CD4-positive, alpha-beta T cell treated with Interleukin-17A for 4 hours (primary cell): ENCODE measurements at regions not wholly inside any gene's neighbourhood (a gene's known extent, or its start where the extent isn't known, plus 50 kb on each side); places are given as distances from the start of the nearest gene placed in this dataset.

Experiments
- DNase-seq: peaks from one replicate; pipeline ENCODE4 v3.0.0-alpha.2; 2020; ENCODE audit warnings: mixed read lengths

DNA sequence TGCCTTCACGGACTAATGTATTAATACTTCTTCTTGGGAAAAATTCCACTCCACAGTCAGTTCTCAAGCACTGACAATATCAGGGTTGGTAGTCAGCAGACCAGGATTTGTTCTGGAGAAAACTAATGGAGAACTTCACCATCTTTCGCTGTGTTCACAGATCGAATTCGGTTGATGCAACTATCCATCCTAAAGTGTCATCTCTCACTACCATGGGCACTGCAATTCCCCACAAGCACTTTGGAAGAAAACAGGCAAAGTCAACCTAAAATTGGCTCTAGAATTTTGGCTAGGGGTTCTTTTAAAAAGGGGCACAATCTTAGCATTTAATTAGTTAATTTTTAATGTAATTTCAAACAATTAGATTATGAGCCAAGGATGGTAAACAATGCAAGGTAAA, 164.4 kb downstream of the HGF start:
- DNase-seq = no peak

DNA sequence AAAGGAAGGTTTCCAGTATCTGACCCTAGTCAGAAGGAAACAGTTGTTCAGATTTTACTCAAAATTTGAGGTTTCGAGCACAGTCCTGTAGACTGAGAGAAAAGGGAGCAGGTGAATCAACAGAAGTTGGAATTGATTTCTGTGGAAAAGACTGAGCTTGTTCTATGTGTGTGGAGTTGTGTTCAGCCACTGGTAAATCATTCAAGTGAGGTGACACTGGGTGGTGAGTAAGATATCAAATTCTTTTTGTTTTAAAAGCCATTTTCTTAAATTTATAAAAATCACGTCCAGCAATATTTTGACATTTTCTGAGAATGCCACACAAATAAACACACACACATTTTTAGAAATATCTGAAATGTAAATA, 165.1 kb downstream of the HGF start:
- DNase-seq = no peak

DNA sequence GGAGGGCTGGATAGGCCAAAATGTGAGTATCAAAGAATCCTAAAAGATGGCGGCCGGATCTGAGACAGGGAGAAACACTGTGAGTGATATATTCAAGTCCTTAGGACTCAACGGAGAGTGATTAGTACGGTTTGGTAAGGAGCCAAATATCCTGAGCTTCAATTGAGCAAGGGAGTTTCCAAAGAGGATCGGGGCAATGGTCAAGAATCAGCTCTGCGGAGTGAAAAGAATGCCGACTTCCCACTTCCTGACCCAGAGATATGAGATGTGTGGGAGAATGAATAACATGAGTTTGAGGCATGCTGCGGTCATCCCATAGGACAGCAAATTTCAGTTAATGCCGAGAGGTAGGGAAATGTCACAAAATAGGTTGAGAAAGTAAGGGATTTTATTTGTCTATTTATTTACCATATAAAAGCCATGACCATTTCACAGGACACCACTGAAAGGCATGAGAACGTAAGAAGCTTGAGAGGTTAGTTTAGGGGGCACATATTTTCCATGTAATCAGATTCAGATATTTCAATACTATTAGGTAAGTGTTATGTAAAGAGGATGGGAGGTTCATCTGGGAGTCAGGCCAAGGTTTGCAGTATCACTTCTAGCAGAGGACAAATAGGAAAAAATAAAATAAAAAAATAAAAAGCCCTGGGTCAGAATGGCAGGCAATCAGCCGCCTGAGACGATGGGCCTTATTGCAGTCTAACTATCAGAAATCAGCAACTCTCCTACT, 165.6 kb downstream of the HGF start:
- no peak for DNase-seq

DNA sequence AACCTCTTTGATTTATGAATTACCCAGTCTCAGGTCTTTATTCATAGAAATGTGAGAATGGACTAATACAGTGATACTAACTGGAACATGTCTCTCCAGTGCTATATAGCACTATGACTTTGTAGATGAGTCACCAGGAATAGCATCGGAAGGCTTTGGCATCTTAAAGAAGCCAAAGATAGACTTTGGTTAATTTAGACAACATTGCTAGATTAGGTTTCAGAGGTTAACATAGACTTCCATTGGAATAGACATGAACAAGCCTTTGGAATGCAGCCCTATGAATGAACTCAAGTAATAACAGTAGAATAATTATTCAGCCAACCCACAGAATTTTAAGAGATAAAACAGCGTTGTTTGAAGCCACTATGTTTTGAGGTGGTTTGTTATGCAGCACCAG, 169.2 kb downstream of the HGF start:
- no peak for DNase-seq

DNA sequence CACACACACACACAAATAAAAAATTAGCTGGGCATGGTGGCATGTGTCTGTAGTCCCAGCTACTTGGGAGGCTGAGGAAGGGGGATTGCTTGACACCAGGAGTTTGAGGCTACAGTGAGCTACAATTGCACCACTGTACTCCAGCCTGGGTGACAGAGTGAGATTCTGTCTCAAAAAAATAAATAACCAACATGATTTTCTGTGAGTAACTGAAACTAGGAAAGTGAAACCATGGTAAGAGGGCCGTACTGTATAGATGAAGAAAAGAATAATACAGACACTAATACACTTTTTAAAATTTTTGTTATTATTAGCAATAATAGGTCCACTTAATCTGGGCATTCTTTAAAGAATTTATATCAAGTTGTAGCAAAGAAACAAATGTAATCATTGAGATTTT, 170.9 kb downstream of the HGF start:
- DNase-seq = no peak

DNA sequence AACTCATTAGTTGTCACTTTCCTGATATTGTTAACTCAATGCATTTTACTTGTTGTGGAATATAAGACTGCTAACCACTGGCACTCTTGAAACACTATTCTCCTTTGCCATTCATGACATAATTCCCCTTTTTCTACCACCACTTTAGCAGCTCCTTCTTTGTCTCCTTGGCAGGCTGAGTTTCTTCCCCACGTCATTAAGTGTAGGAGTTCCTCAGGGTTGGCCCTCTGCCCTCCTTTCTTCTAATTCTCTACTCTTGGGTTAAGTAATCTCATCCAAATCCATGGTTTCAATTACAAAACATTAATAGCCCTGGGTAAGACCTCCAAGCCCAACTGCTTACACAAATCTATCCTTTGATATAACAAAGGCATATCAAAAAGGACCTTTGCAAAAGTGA, 175.1 kb downstream of the HGF start:
- no peak for DNase-seq

DNA sequence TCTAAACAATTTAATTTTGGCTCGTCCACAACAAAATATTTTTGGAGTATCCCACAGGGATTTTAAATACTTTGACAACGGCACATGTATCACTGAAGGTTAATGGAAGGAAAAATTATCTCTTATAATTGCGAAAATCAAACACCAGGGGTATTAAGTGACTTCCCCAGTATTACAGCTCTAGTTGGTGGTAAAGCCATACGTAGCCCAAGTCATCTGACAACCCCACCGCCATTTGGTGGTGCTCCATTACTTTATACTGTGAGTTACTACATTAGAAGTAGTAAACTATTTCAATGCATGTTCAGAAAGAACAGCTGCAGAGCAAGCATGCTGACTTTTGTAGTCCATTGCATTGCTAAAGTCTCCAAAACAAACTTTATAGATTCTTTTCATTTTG, 179.7 kb downstream of the HGF start:
- no peak for DNase-seq

DNA sequence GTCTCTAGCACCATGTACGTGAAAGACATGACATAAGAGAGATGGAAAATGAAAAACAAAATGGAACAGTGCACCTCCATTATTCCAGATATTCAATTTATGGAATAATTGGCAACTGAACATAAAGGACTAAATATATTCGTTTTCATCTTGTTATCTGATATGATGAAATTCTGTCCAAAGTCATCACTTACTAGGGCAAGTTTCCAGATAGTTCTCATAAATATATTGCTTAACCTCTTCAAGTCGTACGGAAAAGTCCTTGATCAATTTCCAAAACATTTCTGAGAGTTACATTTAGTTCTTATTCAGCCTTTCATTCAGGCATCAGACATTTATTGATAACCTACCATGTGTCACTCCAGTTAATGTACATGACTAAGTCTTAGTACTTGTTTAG, 185.2 kb downstream of the HGF start:
- no peak for DNase-seq

DNA sequence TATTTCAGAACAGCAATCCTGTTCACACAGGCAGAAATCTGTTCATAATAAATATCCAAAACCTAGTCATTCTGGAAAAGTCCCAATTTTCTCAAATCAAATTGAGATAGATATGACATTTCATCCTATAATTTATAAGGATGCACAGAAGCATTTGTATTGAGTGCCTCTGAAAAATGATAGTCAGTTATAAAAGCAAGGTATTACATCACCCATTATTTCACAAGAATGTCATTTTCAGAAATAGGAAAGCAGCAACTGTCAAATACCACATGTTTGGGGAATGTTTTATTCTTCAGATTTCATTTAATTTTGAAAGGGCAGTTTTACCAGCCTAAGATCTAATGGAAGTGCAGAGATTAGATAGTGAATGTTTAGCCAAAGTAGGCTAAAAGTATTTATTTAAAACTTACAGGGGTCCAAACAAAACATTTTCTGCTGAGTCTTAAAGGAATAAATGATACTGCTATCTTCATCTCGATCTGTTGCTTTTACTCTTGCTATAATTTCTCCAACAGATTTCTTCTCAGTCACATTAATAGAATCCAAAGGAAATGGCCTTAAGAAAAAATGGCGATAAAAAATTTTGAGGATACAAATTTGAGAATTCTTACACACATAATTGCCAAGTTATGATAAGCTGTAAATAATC, 185.8 kb downstream of the HGF start:
- no peak for DNase-seq

DNA sequence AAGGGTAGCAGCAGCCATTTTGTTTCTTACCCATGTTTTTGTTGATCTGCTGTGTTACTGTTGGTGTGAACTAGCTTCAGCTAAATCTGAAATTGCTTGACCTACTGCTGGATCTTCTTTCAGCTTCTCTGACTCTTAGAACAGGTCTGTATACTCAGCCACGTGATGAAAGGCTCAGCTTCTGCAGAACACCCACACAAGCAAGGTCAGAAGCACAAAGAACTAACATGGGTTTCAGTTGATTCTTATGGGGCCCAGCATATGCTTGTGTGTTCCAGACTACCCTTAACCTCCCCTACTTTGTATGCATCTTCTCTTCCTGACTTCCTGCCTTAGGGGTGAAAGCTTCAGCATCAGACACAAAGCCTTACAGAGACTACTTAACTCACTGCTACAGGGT, 186.8 kb downstream of the HGF start:
- DNase-seq = no peak

DNA sequence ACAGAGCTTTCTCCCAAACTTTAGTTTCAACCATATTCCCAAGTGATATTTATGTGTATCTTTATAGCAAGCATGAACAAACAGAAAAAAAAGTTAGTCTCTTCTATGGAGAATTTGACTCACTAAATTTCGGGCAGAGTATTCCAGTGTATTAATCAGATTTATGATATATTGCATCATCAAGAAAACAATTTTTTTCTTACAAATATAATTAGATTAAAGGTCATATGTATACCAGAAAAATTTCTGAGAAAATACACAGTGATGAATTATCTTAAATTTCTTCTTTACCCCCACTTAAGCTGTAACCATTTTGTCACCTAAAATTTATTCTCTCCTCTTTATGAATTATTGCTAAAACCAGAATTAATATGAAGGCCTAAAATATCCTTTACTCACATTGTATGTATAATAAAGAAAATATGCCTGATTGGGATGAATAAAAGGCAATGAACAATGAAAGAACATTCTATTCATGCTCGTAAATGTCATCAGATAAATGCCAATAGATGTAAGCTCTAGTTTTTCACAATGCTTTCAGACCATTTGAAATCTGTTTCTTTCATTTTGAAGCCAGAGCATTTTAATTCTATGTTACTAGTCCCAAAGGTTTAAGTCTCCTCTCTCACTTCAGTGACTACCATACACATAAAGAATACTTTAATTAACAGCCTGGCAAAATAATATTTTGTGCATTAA, 192.1 kb downstream of the HGF start:
- no peak for DNase-seq

DNA sequence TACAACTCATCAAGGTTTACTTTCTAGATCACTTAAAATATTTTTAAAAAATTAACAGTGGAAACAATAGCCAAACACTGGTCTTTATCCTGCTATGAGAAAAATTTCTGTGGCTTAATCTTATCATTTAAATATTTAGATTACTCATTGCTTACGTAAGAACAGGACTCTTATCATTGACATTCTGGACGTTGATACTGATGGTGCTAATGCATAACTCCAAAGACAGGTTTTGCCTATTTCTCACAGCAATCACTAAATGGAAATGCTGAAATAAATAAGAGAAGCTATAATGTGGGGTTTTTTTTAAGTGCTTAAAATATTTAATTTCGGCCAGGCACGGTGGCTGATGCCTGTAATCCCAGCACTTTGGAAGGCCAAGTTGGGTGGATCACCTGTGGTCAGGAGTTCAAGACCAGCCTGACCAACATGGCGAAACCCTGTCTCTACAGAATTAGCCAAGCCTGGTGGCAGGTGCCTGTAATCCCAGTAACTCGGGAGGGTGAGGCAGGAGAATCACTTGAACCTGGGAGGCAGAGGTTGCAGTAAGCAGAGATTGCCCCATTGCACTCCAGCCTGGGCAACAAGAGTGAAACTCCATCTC, 195.0 kb downstream of the HGF start:
- DNase-seq = no peak

DNA sequence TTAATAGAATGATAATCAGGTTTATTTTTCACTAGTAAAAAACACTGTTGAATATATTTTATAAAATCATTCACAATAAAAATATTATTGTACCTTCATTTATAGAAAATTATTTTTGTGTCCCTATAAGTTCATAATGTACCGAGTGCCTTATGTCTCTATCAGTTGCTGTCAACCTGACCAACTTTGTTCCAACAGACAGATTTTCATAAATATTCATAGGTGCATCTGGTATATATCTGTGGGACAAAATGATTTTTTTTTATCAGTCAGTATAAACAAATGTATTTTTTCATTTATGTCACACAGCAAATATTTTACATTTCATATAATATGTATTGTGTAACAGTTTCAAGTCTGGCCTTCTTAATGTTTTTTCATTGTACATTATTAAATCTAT, 195.9 kb downstream of the HGF start:
- no peak for DNase-seq

DNA sequence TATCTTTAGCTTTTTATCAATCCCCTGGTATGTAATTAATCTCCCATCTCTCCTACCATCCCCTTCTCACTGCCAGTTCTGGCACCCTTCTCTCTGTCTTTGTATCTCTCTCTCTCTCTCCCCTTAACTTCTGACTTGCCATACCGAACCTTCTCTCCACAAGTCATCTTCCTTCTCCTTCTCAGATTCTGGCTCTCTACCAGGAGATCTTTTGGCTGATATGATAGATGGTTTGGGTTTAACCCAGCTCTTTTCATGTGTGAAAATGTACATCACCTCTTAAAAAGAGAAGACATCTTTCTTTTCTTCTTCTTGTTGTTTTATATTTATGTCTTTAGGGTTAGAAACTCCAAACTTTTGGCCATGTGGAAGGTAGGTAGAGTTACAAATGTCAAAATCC, 196.7 kb downstream of the HGF start:
- DNase-seq = no peak

DNA sequence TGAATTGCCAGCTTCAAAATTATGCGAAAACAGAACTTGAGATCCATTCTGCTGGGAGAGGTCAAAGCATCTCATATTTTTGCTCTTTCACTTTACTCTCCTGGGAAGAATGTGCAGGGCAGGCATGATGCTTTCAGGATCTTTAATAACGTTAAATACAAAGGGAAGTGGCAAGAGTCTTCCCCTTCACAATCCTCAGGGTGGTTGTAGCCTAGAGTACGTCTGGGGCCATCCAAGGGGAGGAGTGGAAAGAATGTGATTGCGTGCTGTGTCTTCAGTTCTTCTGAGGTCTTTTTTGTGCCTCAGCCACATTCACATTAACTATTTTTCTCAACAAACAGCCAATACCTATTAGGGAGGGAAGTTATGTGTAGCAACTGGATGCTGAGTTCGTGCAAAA, 207.3 kb downstream of the HGF start:
- DNase-seq = no peak

DNA sequence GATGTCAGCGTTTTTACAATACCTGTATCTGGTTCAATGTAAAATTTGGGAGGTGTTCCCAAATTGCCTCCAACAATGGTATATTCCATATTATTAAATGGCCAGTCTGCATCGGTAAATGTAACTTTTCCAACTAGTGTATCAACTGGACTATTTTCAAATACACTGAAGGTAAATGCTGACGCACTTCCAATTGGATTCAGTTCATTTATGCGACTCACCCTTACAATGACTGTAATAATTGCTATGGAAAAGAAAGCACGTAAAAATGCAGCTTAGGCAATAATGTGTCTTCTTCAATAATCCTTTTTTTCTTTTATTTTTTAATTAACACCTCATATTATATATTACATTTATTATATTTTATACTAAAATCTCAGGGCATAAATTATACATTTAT, 209.1 kb downstream of the HGF start:
- no peak for DNase-seq

DNA sequence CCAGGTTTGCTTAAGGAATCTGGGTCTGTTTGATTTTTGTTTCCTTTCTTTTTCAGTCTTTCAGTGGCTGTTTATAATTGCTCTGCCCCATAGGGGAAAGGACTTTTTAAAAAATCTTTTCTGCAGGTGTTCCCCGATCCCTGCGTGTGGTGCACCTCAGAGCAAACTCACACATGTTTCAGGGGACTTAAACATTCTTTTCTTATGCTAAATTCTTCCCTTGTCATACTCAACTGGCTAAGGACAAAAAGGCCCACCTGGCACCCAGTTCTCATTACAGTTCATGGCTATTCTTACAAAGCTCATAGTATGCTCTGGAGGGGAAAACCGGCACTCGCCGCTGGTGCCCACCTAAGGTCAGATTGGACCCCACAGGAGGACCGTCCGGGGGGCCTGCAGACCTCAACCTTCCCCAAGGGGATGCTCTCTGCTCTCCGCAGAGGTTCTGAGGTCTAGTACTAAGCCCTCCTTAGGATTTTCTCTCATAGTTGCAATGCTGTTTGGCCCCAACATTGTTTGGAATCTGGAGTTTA, 220.3 kb downstream of the HGF start:
- no peak for DNase-seq

DNA sequence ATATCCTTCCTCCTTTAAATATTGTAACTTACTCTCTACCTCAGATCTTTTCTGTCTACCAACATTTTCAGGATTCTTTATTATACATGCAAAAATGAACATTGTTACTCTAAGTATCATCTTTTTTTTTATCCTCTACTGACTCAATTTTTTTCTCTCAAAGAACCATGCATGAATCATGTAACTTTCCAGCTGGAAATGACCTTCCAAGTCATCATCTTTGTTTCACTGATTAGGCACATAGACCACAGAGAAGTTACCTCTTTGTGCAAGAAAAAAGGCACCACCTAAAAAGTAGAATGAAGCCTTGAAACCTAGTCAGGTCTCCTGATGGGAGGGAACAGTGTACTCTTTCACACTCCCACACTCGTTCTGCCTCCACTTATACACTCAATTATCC, 234.9 kb downstream of the HGF start:
- no peak for DNase-seq

DNA sequence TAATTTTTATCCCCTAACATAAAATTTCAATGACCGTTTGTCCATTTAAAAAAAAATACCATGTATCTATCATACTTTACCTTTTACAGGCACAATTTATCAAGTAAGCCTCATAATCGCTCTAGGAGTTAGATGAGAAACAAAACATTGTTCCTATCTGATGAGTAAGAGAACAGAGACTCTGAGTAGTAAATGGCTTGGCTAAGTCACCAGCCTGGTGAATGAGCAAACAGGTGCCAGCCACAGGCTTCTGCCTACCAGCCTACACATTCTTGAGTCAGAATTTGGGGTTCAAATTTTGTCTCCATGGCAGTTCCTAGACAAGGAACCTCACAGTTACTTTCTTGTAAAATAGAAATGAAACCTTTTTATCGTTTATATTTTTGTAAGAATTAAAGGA, 235.4 kb downstream of the HGF start:
- no peak for DNase-seq

DNA sequence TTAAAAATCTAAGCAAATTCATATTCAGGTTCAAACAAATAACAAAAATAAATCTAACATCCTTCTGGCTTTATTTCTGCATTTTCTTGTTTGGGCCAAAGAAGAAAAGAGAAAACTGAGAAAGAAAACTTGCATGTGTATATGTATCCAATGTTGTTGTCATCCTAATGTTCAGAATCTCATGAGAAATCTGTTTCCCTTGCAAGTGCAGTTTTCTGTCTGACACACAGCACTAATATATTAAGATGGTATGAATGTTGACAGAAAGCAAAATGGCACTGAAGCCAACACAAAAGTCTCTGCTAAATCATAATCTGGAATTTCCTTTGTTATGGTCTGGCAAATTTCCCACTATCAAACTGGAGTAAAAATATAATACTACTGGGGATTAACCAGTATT, 235.9 kb downstream of the HGF start:
- DNase-seq = no peak

DNA sequence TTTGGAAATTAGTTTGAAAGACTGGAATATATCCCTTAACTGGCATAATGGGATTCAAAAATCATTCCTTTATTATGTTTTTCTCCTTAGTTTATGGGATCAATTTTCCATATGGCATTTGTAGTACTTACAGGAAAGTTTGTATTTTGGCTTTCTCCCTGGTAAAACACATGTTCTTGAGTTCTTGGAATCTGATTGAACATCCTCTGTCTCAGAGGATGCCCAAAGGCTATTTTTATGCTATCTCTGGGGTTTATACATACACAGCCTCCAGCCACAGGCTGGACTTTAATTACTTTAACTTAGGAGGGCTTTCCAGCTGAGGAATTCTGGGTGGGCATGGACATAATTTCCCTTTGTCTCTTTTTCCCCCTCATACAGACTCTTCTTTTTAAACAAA, 236.4 kb downstream of the HGF start:
- DNase-seq = no peak

DNA sequence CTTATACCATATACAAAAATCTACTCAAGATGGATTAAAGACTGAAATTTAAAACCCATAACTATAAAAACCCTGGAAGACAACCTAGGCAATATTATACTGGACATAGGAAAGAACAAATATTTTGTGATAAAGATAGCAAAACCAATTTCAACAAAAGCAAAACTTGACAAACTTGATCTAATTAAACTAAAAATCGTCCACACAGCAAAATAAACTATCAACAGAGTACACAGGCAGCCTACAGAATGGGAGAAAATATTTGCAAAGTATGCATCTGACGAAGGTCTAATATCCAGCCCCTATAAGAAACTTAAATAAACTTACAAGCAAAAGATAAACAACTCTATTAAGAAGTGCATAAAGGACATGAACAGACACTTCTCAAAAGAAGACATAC, 240.1 kb downstream of the HGF start:
- no peak for DNase-seq

DNA sequence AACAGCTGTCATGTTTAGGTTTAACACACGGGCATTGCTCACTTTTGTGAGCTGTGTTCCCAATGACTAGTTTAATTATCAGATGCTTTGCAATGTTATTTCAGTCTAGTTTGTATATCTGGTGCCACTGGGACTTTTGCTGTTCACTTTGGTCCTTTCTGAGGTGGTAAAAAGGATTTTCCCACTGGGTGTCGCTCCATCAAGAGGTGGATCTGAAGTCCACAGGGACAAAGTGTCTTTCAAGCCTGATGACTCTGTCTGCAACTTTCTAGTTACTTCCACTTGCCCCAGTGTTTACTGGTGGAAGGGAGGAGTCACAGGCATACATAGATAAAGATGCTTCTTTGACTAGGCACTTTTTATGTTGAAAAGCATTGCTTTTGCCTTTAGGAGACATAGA, 242.2 kb downstream of the HGF start:
- DNase-seq = no peak

DNA sequence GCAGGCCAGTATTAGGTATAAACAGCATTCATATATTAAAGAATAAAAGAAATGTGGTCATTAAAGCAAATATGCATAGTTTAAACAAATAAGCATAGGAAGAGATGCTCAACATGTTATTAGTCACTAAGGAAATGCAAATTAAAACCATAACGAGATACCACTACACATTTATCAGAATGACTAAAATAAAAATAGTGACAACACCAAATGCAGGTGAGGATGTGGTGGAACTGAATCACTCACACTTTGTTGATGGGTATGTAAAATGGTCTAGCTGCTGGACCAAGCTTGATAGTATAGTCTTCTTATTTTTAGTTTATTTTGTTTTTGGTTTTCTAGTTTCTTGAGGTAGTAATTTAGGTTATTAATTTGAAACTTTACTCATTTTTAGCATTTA, 242.9 kb downstream of the HGF start:
- DNase-seq = no peak
